Epidermal melanocyte (primary cell): ENCODE measurements at regions not wholly inside any gene's neighbourhood (a gene's known extent, or its start where the extent isn't known, plus 50 kb on each side); places are given as distances from the start of the nearest gene placed in this dataset.

Source experiments
- DNase-seq: peaks from one replicate; pipeline ENCODE4 v3.0.0; 2011; ENCODE audit warnings: low spot score; ENCODE audit not compliant: insufficient read length

- no peak for DNase-seq
Observed at GRCh38 chr2:156647377-156648010, 211.3 kb downstream of the GPD2 start.

GRCh38 chr2:156648522-156648921, 212.3 kb downstream of the GPD2 start:
- DNase-seq: no peak

- DNase-seq: no peak
Observed at GRCh38 chr2:156649596-156649995, 213.4 kb downstream of the GPD2 start.

GRCh38 chr2:156652691-156653090, 216.5 kb downstream of the GPD2 start:
- DNase-seq: no peak

GRCh38 chr2:156653675-156654074, 217.5 kb downstream of the GPD2 start:
- no peak for DNase-seq

GRCh38 chr2:156657809-156658208, 221.6 kb downstream of the GPD2 start:
- no peak for DNase-seq

- no peak for DNase-seq
Observed at GRCh38 chr2:156659694-156660093, 223.5 kb downstream of the GPD2 start.

- DNase-seq: no peak
Observed at GRCh38 chr2:156663757-156664409, 227.7 kb downstream of the GPD2 start.

GRCh38 chr2:156666130-156666785, 230.1 kb downstream of the GPD2 start:
- no peak for DNase-seq

GRCh38 chr2:156670104-156670503, 233.9 kb downstream of the GPD2 start:
- DNase-seq: no peak

- DNase-seq: no peak
Observed at GRCh38 chr2:156671706-156672361, 235.7 kb downstream of the GPD2 start.

GRCh38 chr2:156672556-156673332, 236.6 kb downstream of the GPD2 start:
- no peak for DNase-seq

GRCh38 chr2:156673333-156673615, 237.1 kb downstream of the GPD2 start:
- DNase-seq: no peak

GRCh38 chr2:156673981-156674380, 237.8 kb downstream of the GPD2 start:
- no peak for DNase-seq

GRCh38 chr2:156675896-156676295, 239.7 kb downstream of the GPD2 start:
- no peak for DNase-seq

GRCh38 chr2:156679820-156680219, 243.6 kb downstream of the GPD2 start:
- no peak for DNase-seq

GRCh38 chr2:156680266-156680665, 244.1 kb downstream of the GPD2 start:
- no peak for DNase-seq

- no peak for DNase-seq
Observed at GRCh38 chr2:156687126-156687525, 250.9 kb downstream of the GPD2 start.

- no peak for DNase-seq
Observed at GRCh38 chr2:156687715-156688114, 251.5 kb downstream of the GPD2 start.

- DNase-seq: no peak
Observed at GRCh38 chr2:156689939-156690338, 253.8 kb downstream of the GPD2 start.

GRCh38 chr2:156691014-156691413, 254.8 kb downstream of the GPD2 start:
- DNase-seq: no peak

GRCh38 chr2:156695020-156695419, 258.8 kb downstream of the GPD2 start:
- DNase-seq: no peak
